ENCODE measurements at regions not wholly inside any gene's neighbourhood (a gene's known extent, or its start where the extent isn't known, plus 50 kb on each side); places are given as distances from the start of the nearest gene placed in this dataset.
A peak's percentile ranks its signal among the peaks of the same experiment; 100 is the strongest.

DNA sequence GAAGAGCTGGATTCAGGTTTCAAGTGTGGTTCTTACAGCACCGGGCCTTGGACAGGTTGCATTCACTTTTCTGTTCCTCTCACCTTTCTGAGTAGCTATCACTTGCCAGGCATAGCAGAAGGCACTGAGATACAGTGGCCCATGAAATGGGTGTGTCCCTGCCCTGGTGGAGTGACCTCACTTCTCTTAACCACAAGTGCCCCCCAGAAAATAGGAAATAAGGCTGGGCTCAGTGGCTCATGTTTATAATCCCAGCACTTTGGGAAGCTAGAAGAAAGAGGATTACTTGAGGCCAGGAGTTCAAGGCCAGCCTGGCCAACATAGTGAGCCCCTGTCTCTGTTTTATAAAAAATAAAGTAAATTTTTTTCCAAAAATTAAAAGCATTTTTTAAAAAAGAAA lies 101.7 kb upstream of the KIT start:
- Mint-ChIP-seq H3K4me3 (no peak overlapping the region), H3K27ac (no peak overlapping the region), H3K36me3 (no peaks in the 10 kb centered on the region), H3K9me3 (no peaks in the 10 kb centered on the region), H3K27me3 (peaks cover 0 to 34% (median 21%) of the 10 kb centered on the region in 5 donors), H3K4me1 (no peaks in the 10 kb centered on the region)
- Histone ChIP-seq H3K27me3 (ENCODE audit: control insufficient read depth in 2 of 2, insufficient read depth in 2 of 2, low read length in 2 of 2) (no peaks in the 10 kb centered on the region), H3K27ac (ENCODE audit: low read depth, low read length) (no peak overlapping the region), H3K9me3 (ENCODE audit: control insufficient read depth in 2 of 3, low read length in 3 of 3) (no peaks in the 10 kb centered on the region), H3K36me3 (ENCODE audit: control insufficient read depth in 2 of 3, insufficient read depth in 3 of 3, low read length in 3 of 3) (no peaks in the 10 kb centered on the region), H3K4me1 (ENCODE audit: control insufficient read depth in 2 of 2, insufficient read depth in 2 of 2, low read length in 2 of 2) (no peaks in the 10 kb centered on the region), H3K4me3 (ENCODE audit: low read length) (no peak overlapping the region)
- CTCF ChIA-PET: no interaction called here
- intact Hi-C loops (cut with micrococcal nuclease): no loop called here
- POLR2A ChIA-PET: no interaction called here
- ATAC-seq (no peak), DNase-seq (no peak)

DNA sequence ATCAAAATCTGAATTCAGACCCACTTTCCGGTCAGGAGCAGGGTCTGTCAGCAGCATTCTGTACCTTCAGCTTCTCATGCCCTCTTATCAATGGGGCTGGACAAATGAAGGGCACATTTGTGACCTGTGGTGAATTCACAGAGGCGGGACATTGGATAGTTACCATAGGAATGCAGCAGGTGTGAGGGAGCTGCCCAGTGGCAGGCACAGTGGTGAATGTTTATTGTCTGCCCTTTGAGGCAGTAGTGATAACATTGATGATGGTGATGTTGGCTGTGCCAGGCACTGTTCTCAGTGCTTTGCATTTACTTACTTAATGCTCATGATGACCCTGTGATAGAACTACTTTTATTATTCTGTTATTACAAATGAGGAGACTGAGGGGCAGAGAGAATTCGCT lies 101.2 kb upstream of the KIT start:
- no peaks in the 10 kb centered on the region for H3K9me3 Mint-ChIP-seq
- peaks cover 0 to 34% (median 19%) of the 10 kb centered on the region in 5 donors for H3K27me3 Mint-ChIP-seq
- no peaks in the 10 kb centered on the region for H3K36me3 ChIP-seq (ENCODE audit: control insufficient read depth in 2 of 3, insufficient read depth in 3 of 3, low read length in 3 of 3)
- H3K4me1 ChIP-seq (ENCODE audit: control insufficient read depth in 2 of 2, insufficient read depth in 2 of 2, low read length in 2 of 2): no peaks in the 10 kb centered on the region
- DNase-seq: no peak
- H3K27me3 ChIP-seq (ENCODE audit: control insufficient read depth in 2 of 2, insufficient read depth in 2 of 2, low read length in 2 of 2): no peaks in the 10 kb centered on the region
- ATAC-seq: no peak
- H3K4me3 ChIP-seq (ENCODE audit: low read length): no peak overlapping the region
- intact Hi-C loops (cut with micrococcal nuclease): no loop called here
- CTCF ChIA-PET: no interaction called here
- H3K36me3 Mint-ChIP-seq: no peaks in the 10 kb centered on the region
- no peak overlapping the region for H3K27ac ChIP-seq (ENCODE audit: low read depth, low read length)
- no peak overlapping the region for H3K27ac Mint-ChIP-seq
- H3K4me3 Mint-ChIP-seq: no peak overlapping the region
- POLR2A ChIA-PET: no interaction called here
- H3K4me1 Mint-ChIP-seq: no peaks in the 10 kb centered on the region
- H3K9me3 ChIP-seq (ENCODE audit: control insufficient read depth in 2 of 3, low read length in 3 of 3): no peaks in the 10 kb centered on the region

DNA sequence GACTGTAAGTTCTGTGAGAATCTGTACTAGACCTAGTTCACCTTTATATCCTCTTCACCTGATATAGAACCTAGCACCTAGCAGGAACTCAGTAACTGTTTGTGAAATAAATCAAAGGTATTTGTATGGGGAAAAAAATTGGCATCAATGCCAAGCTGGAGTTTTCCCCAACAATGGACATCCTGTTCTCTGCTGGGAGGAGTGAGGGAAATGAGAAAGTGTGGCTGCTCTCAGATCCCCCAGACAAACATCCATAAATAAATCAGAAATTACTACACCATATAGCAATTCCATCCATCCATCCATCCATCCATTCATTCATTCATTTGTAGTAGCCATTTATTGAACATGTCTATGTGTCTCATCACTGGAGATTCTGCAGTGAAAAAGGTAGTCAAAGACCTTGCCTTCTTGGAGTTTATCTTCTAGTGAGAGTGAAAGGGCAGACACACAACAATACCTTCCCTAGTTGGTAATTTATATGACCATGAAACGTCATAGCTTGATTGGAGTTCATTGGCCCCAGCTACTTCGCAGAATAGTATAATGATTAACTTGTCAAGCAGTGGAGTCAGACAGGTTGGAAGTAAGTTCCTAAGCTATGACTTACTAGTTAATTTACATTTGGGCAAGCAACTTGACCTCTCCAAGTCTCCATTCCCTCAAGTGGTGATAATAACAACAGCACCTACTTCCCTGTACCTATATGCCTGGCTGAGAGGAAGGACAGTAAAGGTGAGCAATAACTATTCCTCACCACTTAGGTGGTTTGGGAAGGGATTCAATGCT lies 98.7 kb upstream of the KIT start:
- peaks cover 0 to 27% (median 15%) of the 10 kb centered on the region in 5 donors for H3K27me3 Mint-ChIP-seq
- no peak overlapping the region for H3K4me3 Mint-ChIP-seq
- no peak overlapping the region for H3K4me3 ChIP-seq (ENCODE audit: low read length)
- POLR2A ChIA-PET: no interaction called here
- no peaks in the 10 kb centered on the region for H3K9me3 Mint-ChIP-seq
- H3K27ac Mint-ChIP-seq: no peak overlapping the region
- H3K36me3 Mint-ChIP-seq: no peaks in the 10 kb centered on the region
- no peak for DNase-seq
- intact Hi-C loops (cut with micrococcal nuclease): no loop called here
- no peaks in the 10 kb centered on the region for H3K4me1 ChIP-seq (ENCODE audit: control insufficient read depth in 2 of 2, insufficient read depth in 2 of 2, low read length in 2 of 2)
- H3K36me3 ChIP-seq (ENCODE audit: control insufficient read depth in 2 of 3, insufficient read depth in 3 of 3, low read length in 3 of 3): no peaks in the 10 kb centered on the region
- no peaks in the 10 kb centered on the region for H3K27me3 ChIP-seq (ENCODE audit: control insufficient read depth in 2 of 2, insufficient read depth in 2 of 2, low read length in 2 of 2)
- no peaks in the 10 kb centered on the region for H3K4me1 Mint-ChIP-seq
- no peak overlapping the region for H3K27ac ChIP-seq (ENCODE audit: low read depth, low read length)
- no peak for ATAC-seq
- CTCF ChIA-PET: no interaction called here
- no peaks in the 10 kb centered on the region for H3K9me3 ChIP-seq (ENCODE audit: control insufficient read depth in 2 of 3, low read length in 3 of 3)

DNA sequence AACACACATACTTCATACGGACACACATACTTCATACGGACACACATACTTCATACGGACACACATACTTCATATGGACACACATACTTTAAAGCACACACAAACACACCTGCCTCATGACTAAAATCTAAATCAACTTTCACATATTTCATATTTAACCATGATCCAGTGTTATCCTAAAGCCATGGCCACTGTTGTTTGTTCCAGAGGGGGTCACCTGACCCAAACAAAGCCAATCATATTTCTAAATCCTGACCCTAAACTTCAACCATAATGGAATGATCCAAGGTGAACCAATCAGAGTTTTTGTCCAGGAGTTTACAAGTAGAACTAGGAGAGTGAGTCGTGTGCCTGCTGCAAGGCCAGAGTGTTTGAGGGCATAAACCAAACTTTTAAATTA lies 97.2 kb upstream of the KIT start:
- Mint-ChIP-seq H3K4me3 (no peak overlapping the region), H3K9me3 (no peaks in the 10 kb centered on the region), H3K36me3 (no peaks in the 10 kb centered on the region), H3K27ac (no peak overlapping the region), H3K4me1 (no peaks in the 10 kb centered on the region), H3K27me3 (peaks cover 0 to 27% (median 15%) of the 10 kb centered on the region in 5 donors)
- CTCF ChIA-PET: no interaction called here
- intact Hi-C loops (cut with micrococcal nuclease): no loop called here
- no peak for DNase-seq
- no peak overlapping the region for H3K4me3 ChIP-seq (ENCODE audit: low read length)
- ATAC-seq: no peak
- H3K36me3 ChIP-seq (ENCODE audit: control insufficient read depth in 2 of 3, insufficient read depth in 3 of 3, low read length in 3 of 3): no peaks in the 10 kb centered on the region
- H3K9me3 ChIP-seq (ENCODE audit: control insufficient read depth in 2 of 3, low read length in 3 of 3): no peaks in the 10 kb centered on the region
- POLR2A ChIA-PET: no interaction called here
- no peaks in the 10 kb centered on the region for H3K4me1 ChIP-seq (ENCODE audit: control insufficient read depth in 2 of 2, insufficient read depth in 2 of 2, low read length in 2 of 2)
- H3K27me3 ChIP-seq (ENCODE audit: control insufficient read depth in 2 of 2, insufficient read depth in 2 of 2, low read length in 2 of 2): no peaks in the 10 kb centered on the region
- no peak overlapping the region for H3K27ac ChIP-seq (ENCODE audit: low read depth, low read length)

DNA sequence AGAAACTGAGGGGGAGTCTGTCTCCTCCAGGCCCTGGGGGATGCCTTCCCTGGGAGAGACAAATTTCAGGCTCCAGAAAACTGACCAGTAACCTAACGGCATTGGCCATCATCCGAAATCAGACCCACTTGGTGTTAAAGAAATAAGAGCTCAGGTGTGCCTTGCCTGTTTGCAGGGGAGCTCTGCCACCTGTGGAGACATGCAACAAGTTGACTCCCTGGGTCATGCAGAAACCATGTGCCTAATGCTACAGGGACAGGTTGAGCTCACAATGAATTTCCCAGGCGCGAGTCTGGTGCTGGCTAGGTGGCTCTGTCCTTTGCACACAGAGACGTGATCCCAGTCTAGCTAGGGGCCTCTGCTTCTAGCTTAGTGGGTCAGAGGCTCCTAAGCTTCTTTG lies 95.8 kb upstream of the KIT start:
- Mint-ChIP-seq H3K4me3 (no peak overlapping the region), H3K9me3 (no peaks in the 10 kb centered on the region), H3K4me1 (peaks cover 0 to 11% (median 8%) of the 10 kb centered on the region in 7 donors), H3K27me3 (peaks cover 0 to 27% (median 15%) of the 10 kb centered on the region in 5 donors), H3K36me3 (no peaks in the 10 kb centered on the region), H3K27ac (no peak overlapping the region)
- DNase-seq (no peak), ATAC-seq (no peak)
- no peaks in the 10 kb centered on the region for H3K9me3 ChIP-seq (ENCODE audit: control insufficient read depth in 2 of 3, low read length in 3 of 3)
- CTCF ChIA-PET: no interaction called here
- no peaks in the 10 kb centered on the region for H3K36me3 ChIP-seq (ENCODE audit: control insufficient read depth in 2 of 3, insufficient read depth in 3 of 3, low read length in 3 of 3)
- no peak overlapping the region for H3K4me3 ChIP-seq (ENCODE audit: low read length)
- intact Hi-C loops (cut with micrococcal nuclease): no loop called here
- H3K27ac ChIP-seq (ENCODE audit: low read depth, low read length): no peak overlapping the region
- no peaks in the 10 kb centered on the region for H3K27me3 ChIP-seq (ENCODE audit: control insufficient read depth in 2 of 2, insufficient read depth in 2 of 2, low read length in 2 of 2)
- POLR2A ChIA-PET: no interaction called here
- H3K4me1 ChIP-seq (ENCODE audit: control insufficient read depth in 2 of 2, insufficient read depth in 2 of 2, low read length in 2 of 2): no peaks in the 10 kb centered on the region

DNA sequence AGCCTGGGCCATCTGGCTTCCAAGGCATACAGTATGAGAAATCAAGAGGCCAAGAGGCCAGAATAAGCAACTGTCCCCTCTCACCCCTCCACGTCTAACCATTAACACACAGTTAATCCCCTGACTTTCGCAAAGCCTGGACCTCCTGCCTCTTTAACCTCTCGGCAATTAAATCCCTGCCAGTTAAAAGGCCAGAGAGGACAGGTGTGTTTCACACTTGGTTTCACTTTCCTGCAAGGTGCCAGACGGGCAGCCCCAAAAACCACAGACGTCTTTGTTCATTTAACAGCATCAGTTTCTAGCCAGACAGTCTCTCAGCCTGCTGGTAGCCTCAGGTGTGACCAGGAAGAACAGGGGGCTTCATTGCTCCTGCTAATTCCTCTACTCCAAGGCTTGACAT lies 91.1 kb upstream of the KIT start:
- H3K36me3 Mint-ChIP-seq: no peaks in the 10 kb centered on the region
- peaks cover 0 to 2% (median 0%) of the 10 kb centered on the region in 11 donors for H3K9me3 Mint-ChIP-seq
- no peak overlapping the region for H3K27ac ChIP-seq (ENCODE audit: low read depth, low read length)
- no peaks in the 10 kb centered on the region for H3K36me3 ChIP-seq (ENCODE audit: control insufficient read depth in 2 of 3, insufficient read depth in 3 of 3, low read length in 3 of 3)
- H3K4me3 Mint-ChIP-seq: peak overlapping the region in 2 of 10 donors; percentile 15 to 18
- H3K4me1 Mint-ChIP-seq: peaks cover 0 to 12% (median 8%) of the 10 kb centered on the region in 7 donors
- H3K27ac Mint-ChIP-seq: peak overlapping the region in 2 of 9 donors; percentile 22 to 66
- no peaks in the 10 kb centered on the region for H3K9me3 ChIP-seq (ENCODE audit: control insufficient read depth in 2 of 3, low read length in 3 of 3)
- intact Hi-C loops (cut with micrococcal nuclease): no loop called here
- DNase-seq (no peak), ATAC-seq (no peak)
- H3K27me3 ChIP-seq (ENCODE audit: control insufficient read depth in 2 of 2, insufficient read depth in 2 of 2, low read length in 2 of 2): no peaks in the 10 kb centered on the region
- POLR2A ChIA-PET: no interaction called here
- H3K27me3 Mint-ChIP-seq: peaks cover 0 to 6% (median 0%) of the 10 kb centered on the region in 5 donors
- H3K4me1 ChIP-seq (ENCODE audit: control insufficient read depth in 2 of 2, insufficient read depth in 2 of 2, low read length in 2 of 2): no peaks in the 10 kb centered on the region
- no peak overlapping the region for H3K4me3 ChIP-seq (ENCODE audit: low read length)
- CTCF ChIA-PET: no interaction called here

DNA sequence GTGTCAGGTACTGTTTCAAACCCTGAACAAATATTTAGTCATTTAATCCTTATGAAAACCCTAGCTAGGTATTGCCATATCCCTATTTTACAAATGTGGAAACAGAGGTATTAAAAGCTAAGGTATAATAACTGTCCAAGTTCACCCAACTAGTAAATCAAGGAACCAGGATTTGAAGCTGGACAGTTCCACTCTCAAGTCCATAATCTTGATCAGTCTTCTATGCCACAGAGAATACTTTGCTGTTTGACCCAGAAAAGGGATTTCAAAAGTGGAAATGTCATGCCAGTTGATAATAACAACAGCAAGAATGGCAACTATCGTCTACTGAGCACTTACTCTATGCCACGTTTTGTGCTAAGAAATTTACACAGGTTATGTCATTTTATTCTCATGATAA lies 90.4 kb upstream of the KIT start:
- DNase-seq: no peak
- H3K4me1 Mint-ChIP-seq: peaks cover 0 to 12% (median 8%) of the 10 kb centered on the region in 7 donors
- Histone ChIP-seq H3K36me3 (ENCODE audit: control insufficient read depth in 2 of 3, insufficient read depth in 3 of 3, low read length in 3 of 3) (no peaks in the 10 kb centered on the region), H3K4me1 (ENCODE audit: control insufficient read depth in 2 of 2, insufficient read depth in 2 of 2, low read length in 2 of 2) (no peaks in the 10 kb centered on the region), H3K4me3 (ENCODE audit: low read length) (no peak overlapping the region), H3K27ac (ENCODE audit: low read depth, low read length) (no peak overlapping the region), H3K27me3 (ENCODE audit: control insufficient read depth in 2 of 2, insufficient read depth in 2 of 2, low read length in 2 of 2) (no peaks in the 10 kb centered on the region), H3K9me3 (ENCODE audit: control insufficient read depth in 2 of 3, low read length in 3 of 3) (no peaks in the 10 kb centered on the region)
- ChIA-PET POLR2A (no interaction called here), CTCF (no interaction called here)
- H3K9me3 Mint-ChIP-seq: peaks cover 0 to 2% (median 0%) of the 10 kb centered on the region in 11 donors
- H3K27me3 Mint-ChIP-seq: peaks cover 0 to 6% (median 4%) of the 10 kb centered on the region in 5 donors
- no peaks in the 10 kb centered on the region for H3K36me3 Mint-ChIP-seq
- no peak overlapping the region for H3K4me3 Mint-ChIP-seq
- no peak overlapping the region for H3K27ac Mint-ChIP-seq
- no peak for ATAC-seq
- intact Hi-C loops (cut with micrococcal nuclease): no loop called here

Data from naive thymus-derived CD4-positive, alpha-beta T cell (primary cell).